Pulmonary artery endothelial cell (primary cell): ENCODE measurements at regions not wholly inside any gene's neighbourhood (a gene's known extent, or its start where the extent isn't known, plus 50 kb on each side); places are given as distances from the start of the nearest gene placed in this dataset.

Experiments used
- DNase-seq: peaks from one replicate; pipeline ENCODE4 v3.0.0-alpha.2; 2011; ENCODE audit warnings: low read depth, low spot score

GRCh38 chr21:38740090-38740489 lies 65.6 kb upstream of the ETS2 start:
- no peak for DNase-seq

- DNase-seq = no peak
Observed at GRCh38 chr21:38741092-38741949, 64.4 kb upstream of the ETS2 start.

GRCh38 chr21:38741950-38742256 lies 63.8 kb upstream of the ETS2 start:
- no peak for DNase-seq

GRCh38 chr21:38742580-38743260 lies 63.0 kb upstream of the ETS2 start:
- no peak for DNase-seq

GRCh38 chr21:38743772-38744529 lies 61.8 kb upstream of the ETS2 start:
- peak; percentile 29 for DNase-seq

- DNase-seq = no peak
Observed at GRCh38 chr21:38744861-38745260, 60.9 kb upstream of the ETS2 start.

GRCh38 chr21:38747810-38748209 lies 57.9 kb upstream of the ETS2 start:
- DNase-seq = no peak

- no peak for DNase-seq
Observed at GRCh38 chr21:38751379-38752050, 54.2 kb upstream of the ETS2 start.

- no peak for DNase-seq
Observed at GRCh38 chr21:38752051-38752505, 53.7 kb upstream of the ETS2 start.

GRCh38 chr21:38753114-38753513 lies 52.6 kb upstream of the ETS2 start:
- DNase-seq = no peak

GRCh38 chr21:38753557-38753971 lies 52.2 kb upstream of the ETS2 start:
- DNase-seq = no peak
